ENCODE measurements at regions not wholly inside any gene's neighbourhood (a gene's known extent, or its start where the extent isn't known, plus 50 kb on each side); places are given as distances from the start of the nearest gene placed in this dataset.

- TF ChIP-seq CTCF (IDR thresholded peaks at IDR 0.05) (no peak), FOXM1 (IDR thresholded peaks at IDR 0.05; ENCODE audit: low read depth) (no peak), GABPA (IDR thresholded peaks at IDR 0.05; ENCODE audit: low read depth) (no peak), NFIC (IDR thresholded peaks at IDR 0.05; ENCODE audit: borderline replicate concordance) (no peak), SMC3 (IDR thresholded peaks at IDR 0.05; ENCODE audit: low read depth, low read length) (no peak), IRF3 (IDR thresholded peaks at IDR 0.05; ENCODE audit: low read depth, low read length) (no peak), POLR2AphosphoS5 (IDR thresholded peaks at IDR 0.05; ENCODE audit: low read depth, low read length) (no peak), ZBTB33 (IDR thresholded peaks at IDR 0.05; ENCODE audit: borderline replicate concordance, low read depth) (no peak), TAF1 (IDR thresholded peaks at IDR 0.05; ENCODE audit: borderline replicate concordance, low read depth, low read length) (no peak), SIN3A (IDR thresholded peaks at IDR 0.05; ENCODE audit: borderline replicate concordance, low read depth, low read length) (no peak), TEAD4 (IDR thresholded peaks at IDR 0.05; ENCODE audit: borderline replicate concordance, insufficient read depth) (no peak)
Measured at GRCh38 chr5:25027526-25027925, 382.7 kb upstream of the CDH10 start.

All from SK-N-SH (cell line).